Loucy (cell line): ENCODE measurements at regions not wholly inside any gene's neighbourhood (a gene's known extent, or its start where the extent isn't known, plus 50 kb on each side); places are given as distances from the start of the nearest gene placed in this dataset.

Source experiments
- CTCF ChIP-seq: fragments of 200-600 bp; sonication (generic); conservative IDR thresholded peaks from 2 replicates; pipeline ENCODE4 v1.5.1; 2014; ENCODE audit warnings: mild to moderate bottlenecking, antibody characterized with exemption, low read length
- EZH2phosphoT487 ChIP-seq: fragments of 200-600 bp; IDR thresholded peaks from 2 replicates; pipeline ENCODE4 v1.6.1; 2018; ENCODE audit warnings: antibody characterized with exemption, mild to moderate bottlenecking, moderate library complexity, borderline replicate concordance

- TF ChIP-seq CTCF (no peak), EZH2phosphoT487 (no peak)
These were observed 204.7 kb upstream of the ITGA4 start for GRCh38 chr2:181252262-181253148.
